SH-SY5Y (cell line): ENCODE measurements at regions not wholly inside any gene's neighbourhood (a gene's known extent, or its start where the extent isn't known, plus 50 kb on each side); places are given as distances from the start of the nearest gene placed in this dataset.

Source experiments
- GATA2 ChIP-seq: IDR thresholded peaks from 2 replicates; pipeline ENCODE4 v1.6.1; 2011; ENCODE audit warnings: mild to moderate bottlenecking, low read depth, low read length
- GATA3 ChIP-seq: IDR thresholded peaks from 2 replicates; pipeline ENCODE4 v1.6.1; 2011; ENCODE audit warnings: low read depth, mild to moderate bottlenecking, low read length, moderate library complexity

GRCh38 chr5:145471831-145472612 lies 363.1 kb downstream of the PRELID2 start:
- TF ChIP-seq GATA3 = no peak
- no peak for TF ChIP-seq GATA2

DNA sequence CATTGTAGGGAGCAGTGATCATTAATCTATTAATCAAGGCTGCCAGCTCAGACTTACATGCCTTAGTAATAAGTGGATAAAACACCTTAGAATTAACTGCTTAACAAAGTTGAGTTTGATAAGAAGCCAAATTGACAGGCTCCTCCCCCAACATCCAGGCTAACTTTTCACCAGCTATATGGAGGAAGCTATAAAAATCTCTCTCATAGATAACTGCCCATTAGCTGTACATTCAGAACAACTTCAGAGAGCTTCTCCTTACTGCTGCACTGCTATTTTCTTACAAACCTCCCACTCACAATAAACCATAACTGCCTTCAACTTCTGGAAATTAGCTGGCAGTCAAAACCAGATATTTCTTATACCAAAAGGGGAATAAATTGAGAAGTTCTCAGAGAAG lies 364.1 kb downstream of the PRELID2 start:
- TF ChIP-seq GATA3 = no peak
- no peak for TF ChIP-seq GATA2

- TF ChIP-seq GATA2 = no peak
- no peak for TF ChIP-seq GATA3
Observed at GRCh38 chr5:145470396-145470979, 364.7 kb downstream of the PRELID2 start.

- no peak for TF ChIP-seq GATA3
- TF ChIP-seq GATA2 = no peak
Observed at GRCh38 chr5:145467446-145467845, 367.7 kb downstream of the PRELID2 start.

DNA sequence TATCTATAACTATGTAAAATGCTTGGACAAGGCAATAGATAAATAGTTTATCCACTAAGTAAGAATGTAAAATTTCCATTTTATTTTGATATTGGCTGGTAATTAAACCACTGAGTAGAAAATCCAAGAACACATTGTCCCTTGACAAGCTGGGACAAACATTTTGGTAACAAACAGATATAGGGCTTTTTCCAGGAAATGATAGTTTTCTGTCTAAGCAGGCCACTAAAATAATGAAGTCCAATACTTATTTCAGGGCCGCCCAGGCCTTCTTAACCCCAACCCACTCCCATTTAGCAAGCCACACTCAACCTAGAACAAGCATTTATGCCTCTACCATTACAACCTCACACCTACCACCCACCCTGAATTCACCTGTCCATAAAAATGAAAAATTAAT lies 368.6 kb downstream of the PRELID2 start:
- TF ChIP-seq GATA2 (no peak), GATA3 (no peak)

GRCh38 chr5:145465474-145466263 lies 369.5 kb downstream of the PRELID2 start:
- TF ChIP-seq GATA3 = no peak
- TF ChIP-seq GATA2 = no peak

- TF ChIP-seq GATA2 = no peak
Observed at GRCh38 chr5:145464171-145464570, 371.0 kb downstream of the PRELID2 start.

DNA sequence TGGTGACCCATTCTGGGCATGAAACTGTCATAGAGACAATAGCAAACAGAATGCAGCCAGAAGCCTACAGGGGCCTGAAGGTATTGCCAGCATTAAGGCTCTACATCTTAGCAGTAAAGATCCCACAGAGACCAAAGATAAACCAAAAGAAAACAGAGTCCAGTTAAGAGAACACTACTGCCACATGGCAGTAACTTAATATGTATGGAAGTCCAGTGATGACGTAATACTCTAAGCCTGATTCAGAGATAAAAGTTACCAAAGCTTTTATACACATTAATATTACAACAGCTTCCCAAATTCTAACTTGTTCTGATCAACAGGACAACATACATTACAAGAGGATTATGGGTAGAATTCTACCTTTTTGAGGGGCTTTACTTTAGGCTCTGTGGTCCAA lies 371.5 kb downstream of the PRELID2 start:
- no peak for TF ChIP-seq GATA2
- TF ChIP-seq GATA3 = no peak

DNA sequence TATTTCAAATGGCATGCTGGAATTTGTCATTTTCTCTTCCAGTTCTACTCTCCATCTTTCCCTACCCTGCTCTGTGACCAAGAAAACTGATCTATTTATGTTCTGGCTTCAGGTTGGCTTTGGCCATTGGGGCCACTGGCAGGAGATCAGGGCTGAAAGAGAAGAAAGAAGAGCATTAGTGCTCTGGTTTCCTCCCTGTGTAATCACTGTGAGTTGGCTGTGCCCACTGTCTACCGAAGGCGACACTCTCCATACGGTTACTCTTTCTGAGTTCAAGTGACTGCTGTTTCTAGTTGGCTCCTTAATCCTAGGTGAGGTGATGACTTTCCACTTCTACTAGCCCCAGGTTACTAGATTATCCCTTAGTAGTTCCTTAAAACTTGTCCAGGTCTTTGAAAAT lies 372.6 kb downstream of the PRELID2 start:
- TF ChIP-seq GATA2 = no peak
- TF ChIP-seq GATA3 = no peak

DNA sequence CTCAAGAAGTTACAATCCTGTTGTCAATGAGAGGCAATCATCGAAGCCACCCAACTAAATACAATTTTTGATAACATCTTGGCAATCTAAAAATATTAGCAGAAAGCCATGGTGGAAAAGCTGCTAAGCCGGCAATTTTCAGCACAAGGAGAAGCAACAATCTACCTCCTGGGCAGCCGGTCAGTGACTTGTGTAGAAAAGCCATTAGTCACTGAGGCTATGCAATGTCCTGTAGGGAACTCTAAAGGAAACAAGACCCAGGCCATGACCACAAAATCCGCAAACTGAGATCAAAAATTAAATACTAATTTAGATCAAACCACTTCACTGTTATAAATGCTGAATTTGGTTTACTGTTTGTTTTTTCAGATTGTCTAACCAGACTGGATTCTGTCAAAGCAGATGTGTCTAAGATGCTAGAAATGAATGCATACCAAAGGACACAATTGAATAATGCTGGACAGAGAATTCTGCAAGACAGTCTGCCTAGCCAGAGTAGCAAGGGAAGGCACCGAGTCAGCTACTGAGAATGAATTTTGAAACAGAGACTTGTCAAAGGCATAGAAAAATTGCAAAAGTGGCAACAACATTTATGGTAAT lies 384.8 kb downstream of the PRELID2 start:
- TF ChIP-seq GATA2 (no peak), GATA3 (no peak)

DNA sequence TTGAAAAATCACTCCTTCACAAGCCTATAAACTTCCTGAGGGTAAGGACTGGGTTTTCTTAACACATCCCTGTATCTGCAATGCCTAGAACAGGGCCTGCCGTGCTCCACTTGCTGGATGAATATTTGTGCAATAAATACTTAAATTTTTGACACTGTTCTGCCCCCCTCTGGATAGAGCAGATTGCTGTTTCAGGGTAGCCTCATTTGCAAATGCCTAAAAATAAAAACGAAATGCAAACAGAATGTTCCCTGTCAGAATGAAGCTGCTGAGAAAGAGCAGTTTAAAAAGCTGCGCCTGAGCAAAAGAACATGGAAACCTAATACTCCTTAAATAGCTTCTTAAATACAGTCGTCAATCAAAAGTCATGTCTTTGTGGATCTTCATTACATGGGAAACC lies 385.3 kb downstream of the PRELID2 start:
- TF ChIP-seq GATA3 (no peak), GATA2 (no peak)

- TF ChIP-seq GATA3 (no peak), GATA2 (no peak)
Observed at GRCh38 chr5:145446412-145446811, 388.7 kb downstream of the PRELID2 start.

DNA sequence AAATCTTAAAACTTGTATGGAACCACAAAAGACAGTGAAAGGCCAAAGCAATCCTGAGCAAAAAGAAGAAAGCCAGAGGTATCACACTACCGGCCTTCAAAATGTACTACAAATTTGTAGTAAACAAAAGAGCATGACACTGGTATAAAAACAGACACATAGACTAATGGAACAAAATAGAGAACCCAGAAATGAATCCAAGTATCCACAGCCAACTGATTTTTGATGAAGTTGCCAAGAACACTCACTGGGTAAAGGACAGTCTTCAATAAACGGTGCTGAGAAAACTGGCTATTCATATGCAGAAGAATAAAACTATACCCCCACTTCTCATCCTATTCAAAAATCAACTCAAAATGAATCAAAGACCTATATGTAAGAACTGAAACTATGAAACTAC lies 390.1 kb downstream of the PRELID2 start:
- no peak for TF ChIP-seq GATA3

- TF ChIP-seq GATA3 (no peak), GATA2 (no peak)
Observed at GRCh38 chr5:145443964-145444363, 391.2 kb downstream of the PRELID2 start.
